ENCODE measurements at regions not wholly inside any gene's neighbourhood (a gene's known extent, or its start where the extent isn't known, plus 50 kb on each side); places are given as distances from the start of the nearest gene placed in this dataset.

GRCh38 chr16:85420501-85421337, 192.4 kb upstream of the GSE1 start:
- peak; percentile 30 for DNase-seq (ENCODE audit: low read depth)

- DNase-seq (ENCODE audit: low read depth): no peak
Observed at GRCh38 chr16:85421338-85422195, 191.6 kb upstream of the GSE1 start.

- DNase-seq (ENCODE audit: low read depth): no peak
Observed at GRCh38 chr16:85422196-85422631, 190.9 kb upstream of the GSE1 start.

GRCh38 chr16:85422632-85423550, 190.2 kb upstream of the GSE1 start:
- no peak for DNase-seq (ENCODE audit: low read depth)

- DNase-seq (ENCODE audit: low read depth): no peak
Observed at GRCh38 chr16:85423631-85424030, 189.5 kb upstream of the GSE1 start.

GRCh38 chr16:85424260-85425073, 188.7 kb upstream of the GSE1 start:
- no peak for DNase-seq (ENCODE audit: low read depth)

- DNase-seq (ENCODE audit: low read depth): no peak
Observed at GRCh38 chr16:85425074-85425662, 188.0 kb upstream of the GSE1 start.

GRCh38 chr16:85426806-85427205, 186.3 kb upstream of the GSE1 start:
- no peak for DNase-seq (ENCODE audit: low read depth)

- DNase-seq (ENCODE audit: low read depth): no peak
Observed at GRCh38 chr16:85428168-85428898, 184.8 kb upstream of the GSE1 start.

- no peak for DNase-seq (ENCODE audit: low read depth)
Observed at GRCh38 chr16:85428899-85429775, 184.0 kb upstream of the GSE1 start.

- DNase-seq (ENCODE audit: low read depth): no peak
Observed at GRCh38 chr16:85429776-85430522, 183.2 kb upstream of the GSE1 start.

- no peak for DNase-seq (ENCODE audit: low read depth)
Observed at GRCh38 chr16:85430523-85431421, 182.3 kb upstream of the GSE1 start.

- no peak for DNase-seq (ENCODE audit: low read depth)
Observed at GRCh38 chr16:85431431-85432124, 181.5 kb upstream of the GSE1 start.

- no peak for DNase-seq (ENCODE audit: low read depth)
Observed at GRCh38 chr16:85432606-85433005, 180.5 kb upstream of the GSE1 start.

- DNase-seq (ENCODE audit: low read depth): no peak
Observed at GRCh38 chr16:85433477-85433876, 179.6 kb upstream of the GSE1 start.

GRCh38 chr16:85435286-85435685, 177.8 kb upstream of the GSE1 start:
- no peak for DNase-seq (ENCODE audit: low read depth)
